ENCODE measurements at regions not wholly inside any gene's neighbourhood (a gene's known extent, or its start where the extent isn't known, plus 50 kb on each side); places are given as distances from the start of the nearest gene placed in this dataset.

DNA sequence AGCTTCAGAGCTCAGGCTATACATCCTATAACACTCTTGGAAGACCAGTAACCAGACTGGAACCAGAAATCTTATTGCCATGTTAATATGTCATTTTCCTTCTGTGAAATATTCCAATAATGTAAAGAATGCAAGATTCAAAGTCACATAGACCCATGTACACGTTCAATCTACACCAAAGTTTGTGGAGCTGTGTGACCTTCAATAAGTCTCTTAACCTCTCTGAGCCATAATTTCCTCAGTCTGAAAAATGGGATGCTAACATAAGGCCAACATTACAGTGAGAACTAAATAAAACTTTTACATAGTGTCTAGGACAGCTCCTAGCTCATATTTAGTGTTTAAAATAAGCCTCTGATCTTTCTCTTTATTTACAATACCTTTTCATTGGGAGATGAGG is 70.4 kb downstream of the ARRDC3 start:
- TF ChIP-seq TAF1 (IDR thresholded peaks at IDR 0.05; ENCODE audit: low read depth) = no peak
- TF ChIP-seq EZH2 (IDR thresholded peaks at IDR 0.05; ENCODE audit: borderline replicate concordance, insufficient read depth, low read length, poor library complexity, severe bottlenecking) = no peak
- TF ChIP-seq SMC3 (conservative IDR thresholded peaks at IDR 0.05; ENCODE audit: poor library complexity) = no peak
- TF ChIP-seq CTCF (IDR thresholded peaks at IDR 0.05; ENCODE audit: poor library complexity, severe bottlenecking) = no peak
- no peak for TF ChIP-seq EP300 (conservative IDR thresholded peaks at IDR 0.05; ENCODE audit: poor library complexity, severe bottlenecking)
- TF ChIP-seq RAD21 (conservative IDR thresholded peaks at IDR 0.05) = no peak
- no peak for TF ChIP-seq REST (IDR thresholded peaks at IDR 0.05; ENCODE audit: borderline replicate concordance)
- no peak for TF ChIP-seq POLR2AphosphoS5 (IDR thresholded peaks at IDR 0.05)
- no peak for TF ChIP-seq MXI1 (conservative IDR thresholded peaks at IDR 0.05; ENCODE audit: poor library complexity, severe bottlenecking)
- no peaks in the 10 kb centered on the region for H3K9me2 ChIP-seq (ENCODE audit: insufficient read depth, low read length)
- no peaks in the 10 kb centered on the region for H3K9me3 ChIP-seq (ENCODE audit: low read length)
- H3K79me2 ChIP-seq (replicated peaks; ENCODE audit: insufficient read depth, low read length) = no peaks in the 10 kb centered on the region
- H3F3A ChIP-seq (ENCODE audit: insufficient read depth, low read length, poor library complexity, severe bottlenecking) = no peaks in the 10 kb centered on the region
- no peak overlapping the region for H3K4me3 ChIP-seq (ENCODE audit: low read length)
- no peaks in the 10 kb centered on the region for H3K36me3 ChIP-seq (ENCODE audit: insufficient read depth, low read length)
- no peaks in the 10 kb centered on the region for H4K20me1 ChIP-seq (ENCODE audit: insufficient read depth)
- no peaks in the 10 kb centered on the region for H3K27me3 ChIP-seq (ENCODE audit: insufficient read depth, low read depth, low read length)
- H2AFZ ChIP-seq (ENCODE audit: low read depth, low read length) = no peak overlapping the region
- no peak overlapping the region for H3K4me2 ChIP-seq (ENCODE audit: low read length)
- H3K27ac ChIP-seq (ENCODE audit: low read length) = no peak overlapping the region
- no peak overlapping the region for H3K9ac ChIP-seq (ENCODE audit: low read length)

- Histone ChIP-seq H3K27ac (ENCODE audit: low read length) (no peak overlapping the region), H3K9me3 (ENCODE audit: low read length) (no peaks in the 10 kb centered on the region), H3K79me2 (replicated peaks; ENCODE audit: insufficient read depth, low read length) (no peaks in the 10 kb centered on the region), H4K20me1 (ENCODE audit: insufficient read depth) (no peaks in the 10 kb centered on the region), H2AFZ (ENCODE audit: low read depth, low read length) (no peak overlapping the region), H3K4me2 (ENCODE audit: low read length) (no peak overlapping the region), H3K9ac (ENCODE audit: low read length) (no peak overlapping the region), H3K4me3 (ENCODE audit: low read length) (no peak overlapping the region), H3K36me3 (ENCODE audit: insufficient read depth, low read length) (no peaks in the 10 kb centered on the region), H3F3A (ENCODE audit: insufficient read depth, low read length, poor library complexity, severe bottlenecking) (no peaks in the 10 kb centered on the region), H3K9me2 (ENCODE audit: insufficient read depth, low read length) (no peaks in the 10 kb centered on the region), H3K27me3 (ENCODE audit: insufficient read depth, low read depth, low read length) (no peaks in the 10 kb centered on the region)
- TF ChIP-seq CTCF (IDR thresholded peaks at IDR 0.05; ENCODE audit: poor library complexity, severe bottlenecking) = no peak
- TF ChIP-seq EP300 (conservative IDR thresholded peaks at IDR 0.05; ENCODE audit: poor library complexity, severe bottlenecking) = no peak
- no peak for TF ChIP-seq MXI1 (conservative IDR thresholded peaks at IDR 0.05; ENCODE audit: poor library complexity, severe bottlenecking)
- no peak for TF ChIP-seq TAF1 (IDR thresholded peaks at IDR 0.05; ENCODE audit: low read depth)
- no peak for TF ChIP-seq REST (IDR thresholded peaks at IDR 0.05; ENCODE audit: borderline replicate concordance)
- no peak for TF ChIP-seq SMC3 (conservative IDR thresholded peaks at IDR 0.05; ENCODE audit: poor library complexity)
- TF ChIP-seq EZH2 (IDR thresholded peaks at IDR 0.05; ENCODE audit: borderline replicate concordance, insufficient read depth, low read length, poor library complexity, severe bottlenecking) = no peak
- no peak for TF ChIP-seq RAD21 (conservative IDR thresholded peaks at IDR 0.05)
- TF ChIP-seq POLR2AphosphoS5 (IDR thresholded peaks at IDR 0.05) = no peak
These were observed 71.2 kb downstream of the ARRDC3 start for GRCh38 chr5:91311697-91312501.
